Ammon's horn (tissue), 1 donor: ENCODE measurements at regions not wholly inside any gene's neighbourhood (a gene's known extent, or its start where the extent isn't known, plus 50 kb on each side); places are given as distances from the start of the nearest gene placed in this dataset.

Experiments used
- DNase-seq: peaks from one replicate; pipeline ENCODE4 v3.0.0-alpha.2; 2016; ENCODE audit warnings: low spot score

DNA sequence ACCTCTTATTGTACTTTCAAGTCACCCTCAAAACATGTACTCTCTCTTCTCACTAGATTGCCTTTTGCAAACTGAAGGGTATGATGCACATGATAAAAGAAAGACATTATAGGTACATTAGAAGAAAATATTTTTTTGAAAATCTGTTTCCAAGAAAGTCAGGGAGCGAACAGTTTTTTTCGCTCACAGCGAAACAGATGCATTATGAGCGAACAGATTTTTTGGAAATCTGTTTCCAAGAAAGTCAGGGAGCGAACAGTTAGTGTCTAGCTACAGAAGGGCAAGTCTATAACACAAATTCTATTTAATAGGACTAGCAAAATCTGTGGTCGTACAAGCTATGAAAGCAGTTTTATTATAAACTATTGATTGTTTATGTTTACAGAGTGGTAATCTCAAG, 296.2 kb upstream of the ANO3 start:
- DNase-seq: no peak

DNA sequence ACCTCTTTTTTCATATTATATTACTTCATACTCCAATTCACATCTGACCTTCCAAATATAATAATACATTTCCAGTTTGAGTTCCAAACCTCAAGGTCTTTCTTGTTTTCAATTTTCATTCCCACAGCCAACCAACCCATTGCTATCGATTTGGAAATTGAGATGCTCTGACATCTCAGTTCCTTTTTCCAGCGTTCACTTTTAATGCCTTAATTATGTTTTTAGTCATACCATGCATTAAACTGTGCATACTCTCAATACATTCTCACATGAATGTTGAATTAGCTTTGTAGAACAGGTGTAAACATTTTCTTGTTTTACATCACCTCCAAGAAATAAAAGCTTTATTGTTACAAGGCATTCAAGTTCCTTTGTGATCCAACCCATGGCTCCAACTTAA, 294.2 kb upstream of the ANO3 start:
- no peak for DNase-seq

- no peak for DNase-seq
These were observed 291.6 kb upstream of the ANO3 start for GRCh38 chr11:26040339-26040738.

DNA sequence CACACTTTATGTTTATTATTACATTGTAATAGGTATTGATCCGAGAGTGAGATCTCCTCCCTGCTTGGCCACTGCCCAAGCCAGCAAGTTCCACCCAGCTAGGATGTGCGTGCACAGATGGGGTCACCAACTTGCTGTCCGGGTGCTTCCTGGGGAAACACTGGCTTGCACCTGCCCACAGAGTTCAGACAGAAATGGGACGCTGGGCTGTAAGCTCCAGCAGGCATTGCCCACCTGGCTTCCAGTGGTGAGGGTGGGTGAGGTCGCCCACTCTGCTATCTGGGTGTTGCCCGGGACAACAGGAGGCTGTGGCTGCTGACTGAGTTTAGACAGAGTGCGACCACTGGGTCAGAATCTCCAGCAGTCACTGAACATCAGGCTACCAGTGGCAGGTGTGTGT, 289.8 kb upstream of the ANO3 start:
- no peak for DNase-seq

GRCh38 chr11:26043665-26044064, 288.3 kb upstream of the ANO3 start:
- no peak for DNase-seq

DNA sequence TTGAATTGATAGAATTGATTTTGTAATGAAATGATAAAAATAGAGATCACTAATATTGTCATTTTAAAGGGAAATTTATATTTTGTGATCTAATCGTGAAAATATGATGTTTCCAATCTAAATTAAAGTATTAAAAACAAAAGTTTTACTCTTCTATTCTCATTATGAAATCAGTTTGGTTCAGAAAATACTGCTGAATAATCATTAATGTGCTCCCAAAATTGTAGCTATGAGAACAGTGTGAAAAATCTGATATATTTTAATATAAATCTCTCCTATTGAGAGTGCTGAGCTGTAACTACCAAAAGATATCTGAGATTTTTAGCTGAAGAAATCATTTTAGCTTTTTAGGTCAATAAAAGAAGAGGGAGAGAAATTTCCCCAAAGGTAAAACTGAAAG, 287.5 kb upstream of the ANO3 start:
- no peak for DNase-seq

DNA sequence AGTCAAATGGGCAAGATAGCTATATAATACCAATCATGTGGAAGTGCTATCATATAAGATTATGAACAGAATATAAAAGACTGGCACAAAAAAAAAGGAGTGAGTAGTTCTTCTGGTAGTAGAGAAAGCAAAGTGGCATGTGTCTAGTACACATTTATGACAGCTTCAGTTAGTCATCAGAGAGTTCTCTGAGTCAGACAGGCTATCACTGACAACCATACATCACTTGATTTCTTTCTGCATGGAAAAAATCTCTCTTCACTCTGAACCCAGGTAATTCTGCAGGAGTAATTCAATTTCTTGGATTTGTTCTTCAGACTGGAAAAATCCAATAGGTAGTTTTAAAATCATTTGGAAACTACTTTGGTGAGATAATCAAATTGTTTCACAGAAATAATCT, 286.8 kb upstream of the ANO3 start:
- no peak for DNase-seq

DNA sequence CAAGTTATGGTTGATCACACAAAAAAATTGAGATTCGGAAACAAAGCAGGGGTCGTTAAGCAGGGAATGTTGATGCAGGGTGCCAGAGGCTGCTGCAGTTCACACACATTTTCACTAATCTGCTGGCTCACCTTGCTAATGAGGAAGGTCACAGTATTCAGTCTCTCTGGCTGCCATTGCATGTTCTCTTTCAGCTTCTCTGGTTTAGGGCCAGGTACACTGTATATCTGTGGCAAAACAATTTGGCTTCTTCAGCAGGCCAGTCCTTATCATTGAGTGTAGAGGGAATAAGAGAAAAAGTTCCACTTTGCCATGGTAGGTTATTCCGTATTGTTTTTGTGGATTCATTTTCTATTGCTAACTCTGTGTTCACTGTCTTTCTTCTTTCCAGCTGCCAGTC, 283.7 kb upstream of the ANO3 start:
- DNase-seq: no peak

DNA sequence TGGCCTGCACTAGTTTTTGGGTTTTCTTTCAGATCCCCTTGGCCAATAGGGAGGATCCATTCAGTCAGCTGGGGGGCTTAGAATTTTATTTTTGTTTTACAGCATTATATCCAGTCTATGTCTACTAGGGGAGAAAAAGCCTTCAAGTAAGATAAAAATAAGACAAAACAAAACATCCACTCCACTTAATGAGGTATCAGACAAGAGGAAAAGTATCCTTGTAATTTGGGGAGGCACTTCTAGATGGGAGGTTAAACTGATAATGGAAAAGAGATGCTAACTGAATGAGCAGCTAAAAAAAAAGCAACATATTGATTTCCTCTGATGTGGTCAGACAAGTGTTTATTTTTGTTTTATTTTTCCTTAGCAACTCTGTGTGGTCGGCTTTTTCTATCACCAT, 278.0 kb upstream of the ANO3 start:
- no peak for DNase-seq

GRCh38 chr11:26062660-26063059, 269.3 kb upstream of the ANO3 start:
- no peak for DNase-seq

- DNase-seq: no peak
These were observed 268.0 kb upstream of the ANO3 start for GRCh38 chr11:26063915-26064314.

DNA sequence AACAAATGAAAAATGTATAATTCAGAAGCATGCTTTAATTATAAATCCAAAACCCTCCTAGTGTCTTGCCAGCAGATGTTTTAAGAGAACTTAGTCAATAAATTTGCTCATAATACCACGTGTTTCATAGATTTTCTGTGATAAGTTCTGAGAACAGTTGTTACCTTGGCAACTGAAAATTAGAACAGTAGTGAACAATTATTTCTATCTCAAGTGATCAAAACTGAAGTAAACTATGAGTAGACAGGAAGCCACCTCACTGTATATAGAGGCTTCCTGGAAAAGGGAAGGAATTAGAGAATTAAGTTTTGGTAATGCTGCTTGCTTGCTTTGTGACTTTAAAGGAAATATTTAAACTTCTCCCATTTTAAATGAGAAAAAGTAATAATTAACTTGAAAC, 266.0 kb upstream of the ANO3 start:
- no peak for DNase-seq

DNA sequence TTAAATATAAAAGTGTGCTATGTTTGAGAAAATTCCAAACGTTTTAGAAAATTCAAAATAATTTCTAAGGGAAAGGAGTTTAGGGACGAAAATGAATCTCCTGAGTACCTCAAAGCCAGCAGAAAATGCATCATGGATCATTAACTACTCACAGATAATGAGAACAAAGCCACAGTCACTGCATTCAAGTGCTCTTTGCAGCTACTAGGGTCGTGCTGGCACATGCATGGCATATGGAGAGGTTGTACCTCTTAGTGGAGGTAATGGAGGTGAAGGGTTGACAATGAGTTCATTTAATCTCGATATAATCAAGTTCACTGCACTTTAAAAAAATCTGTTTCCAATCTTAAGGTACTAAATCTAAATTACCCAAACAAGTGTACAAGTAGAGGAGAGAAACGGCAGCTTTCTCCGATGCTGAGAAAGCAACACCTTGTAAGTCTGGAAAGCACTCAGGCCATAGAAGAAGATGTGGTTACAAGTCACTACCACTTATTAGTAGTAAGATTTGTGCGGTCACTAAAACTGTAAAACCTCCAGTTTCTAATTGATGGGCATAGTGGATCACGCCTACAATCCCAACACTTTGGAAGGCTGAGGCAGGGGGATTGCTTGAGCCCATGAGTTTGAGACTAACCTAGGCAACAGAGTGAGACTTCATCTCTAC, 261.1 kb upstream of the ANO3 start:
- DNase-seq: no peak

- DNase-seq: no peak
These were observed 259.2 kb upstream of the ANO3 start for GRCh38 chr11:26072614-26073153.

GRCh38 chr11:26073646-26074045, 258.3 kb upstream of the ANO3 start:
- DNase-seq: no peak

DNA sequence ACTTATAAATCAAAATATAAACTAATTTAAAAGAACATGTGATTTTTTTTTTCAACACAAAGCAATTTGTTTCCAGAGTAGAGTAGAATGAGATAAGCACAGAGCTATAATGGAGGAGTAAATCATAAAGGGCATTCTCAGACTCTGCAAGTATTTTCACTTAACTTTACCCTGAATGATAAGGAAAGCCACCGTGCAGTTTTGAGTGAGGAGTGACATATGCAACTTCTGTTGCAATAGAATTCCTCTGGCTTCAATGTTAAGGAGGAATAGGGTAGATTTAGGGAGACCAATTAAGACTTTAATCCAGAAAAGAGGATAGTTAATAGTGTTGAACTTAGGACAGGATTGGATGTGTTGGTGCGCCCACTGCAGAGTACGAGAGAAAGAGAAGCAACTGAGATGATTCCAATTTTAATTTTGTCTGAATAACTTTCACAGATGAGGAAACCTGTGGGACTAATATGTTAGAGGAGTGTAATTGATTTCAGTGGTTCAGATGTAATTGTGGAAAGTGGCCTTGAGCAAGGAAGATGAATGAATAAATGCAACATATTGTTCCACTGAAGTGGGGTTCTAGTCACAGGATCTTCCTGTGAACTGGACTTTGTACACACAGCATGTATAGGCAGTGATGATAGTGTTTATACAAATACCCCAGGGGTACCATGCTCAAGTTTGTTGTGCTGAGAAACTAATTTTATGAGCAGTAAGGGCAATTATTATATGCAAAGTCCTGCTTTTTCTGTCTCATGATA, 255.5 kb upstream of the ANO3 start:
- DNase-seq: no peak

DNA sequence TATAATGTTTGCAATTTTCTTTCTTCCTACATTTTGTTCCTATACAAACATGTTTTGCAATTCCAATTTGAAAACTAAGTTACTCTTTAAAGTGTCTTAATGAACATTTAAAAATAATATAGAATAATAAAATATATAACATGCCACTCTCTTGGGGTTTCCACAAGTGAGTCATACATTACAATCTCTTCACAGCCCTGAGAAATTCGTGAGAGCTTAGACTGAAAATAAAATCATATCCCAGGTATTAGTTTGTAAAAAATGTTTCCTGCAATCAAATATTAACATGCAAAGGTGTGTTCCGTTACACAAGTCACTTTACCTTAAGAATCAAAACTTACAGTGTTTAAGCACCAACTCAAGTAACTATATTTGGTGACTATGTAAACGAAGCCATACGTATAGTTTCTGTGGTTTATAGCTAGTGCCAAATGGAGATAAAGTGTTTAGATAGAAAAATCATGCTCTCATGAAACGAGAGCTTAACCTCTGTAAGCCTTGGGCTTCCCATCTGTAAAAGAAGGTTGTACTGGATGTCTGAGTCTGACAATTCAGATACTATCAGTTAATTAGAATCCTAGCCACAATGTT, 253.6 kb upstream of the ANO3 start:
- no peak for DNase-seq

DNA sequence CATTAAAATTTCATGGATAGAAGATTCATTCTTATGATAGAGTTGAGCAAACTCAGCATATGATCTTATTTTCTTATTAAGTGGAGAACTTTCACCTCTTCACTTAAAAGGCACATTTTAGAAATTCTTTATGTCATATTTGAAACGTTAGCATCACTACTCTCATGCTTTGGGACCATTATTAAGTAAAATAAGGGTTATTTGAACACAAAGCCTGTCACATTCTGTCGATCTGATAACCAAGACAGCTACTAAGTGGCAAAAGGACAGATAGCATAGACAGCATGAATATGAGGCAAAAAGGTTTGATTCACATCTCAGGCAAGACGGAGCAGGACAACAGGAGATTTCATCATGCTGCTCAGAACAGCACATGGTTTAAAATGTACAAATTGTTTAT, 247.6 kb upstream of the ANO3 start:
- no peak for DNase-seq

GRCh38 chr11:26086028-26086427, 245.9 kb upstream of the ANO3 start:
- no peak for DNase-seq

DNA sequence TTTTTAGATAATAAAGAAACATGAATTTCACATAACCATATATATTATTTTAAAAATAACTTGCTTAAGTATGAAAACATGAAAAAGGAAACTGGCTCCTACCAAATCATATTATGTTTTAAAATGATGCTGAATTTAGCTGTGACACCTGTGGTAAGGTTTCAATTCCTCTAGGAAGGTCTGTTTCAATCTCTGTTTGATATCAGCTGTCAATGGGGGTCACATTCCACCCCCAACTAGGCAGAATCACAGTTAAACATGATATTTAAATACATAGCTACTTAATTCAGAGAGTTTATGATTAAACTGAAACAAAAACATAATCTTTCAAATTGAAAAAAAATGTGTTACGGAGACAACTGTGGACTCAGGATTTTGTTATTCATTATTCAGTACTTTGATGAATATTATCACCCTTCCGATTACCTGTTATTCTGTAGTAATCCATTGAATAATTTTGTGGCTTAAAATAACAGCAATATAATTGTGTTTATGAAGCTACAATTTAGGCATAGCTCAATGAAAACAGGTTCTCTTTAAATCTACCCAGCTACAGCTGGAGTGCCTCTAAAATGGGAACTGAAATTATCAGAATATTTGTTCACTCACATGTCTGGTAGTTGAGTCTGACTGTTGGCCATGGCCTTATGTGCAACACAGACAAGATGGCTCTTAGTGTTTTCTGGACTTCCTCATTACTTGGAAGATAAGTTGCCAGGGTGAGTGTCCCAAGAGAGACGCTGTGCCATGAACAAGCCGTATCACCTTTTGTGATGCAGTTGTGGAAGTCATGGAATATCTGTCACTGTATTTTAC, 244.6 kb upstream of the ANO3 start:
- DNase-seq: no peak

GRCh38 chr11:26088391-26088790, 243.5 kb upstream of the ANO3 start:
- DNase-seq: no peak

GRCh38 chr11:26090651-26091050, 241.3 kb upstream of the ANO3 start:
- DNase-seq: no peak
